Lower lobe of right lung (tissue), 2 donors: ENCODE measurements at regions not wholly inside any gene's neighbourhood (a gene's known extent, or its start where the extent isn't known, plus 50 kb on each side); places are given as distances from the start of the nearest gene placed in this dataset.

ENCODE experiments used
- ATAC-seq, 2 donors: fragments of 200-7000 bp; cut with Tn5 transposase; one replicate each; pipeline ENCODE4 v1.9.1; 2020 to 2022; ENCODE audit warnings: mild to moderate bottlenecking in 2 of 2, moderate library complexity in 2 of 2
- DNase-seq: peaks from one replicate; pipeline ENCODE4 v3.0.0-alpha.2; 2020
- H3K27ac ChIP-seq: fragments of 200-600 bp; one replicate; pipeline ENCODE4 v1.8.0; 2022
- H3K27me3 ChIP-seq: fragments of 200-600 bp; one replicate; pipeline ENCODE4 v1.8.0; 2022; ENCODE audit warnings: low read depth
- H3K36me3 ChIP-seq: fragments of 200-600 bp; one replicate; pipeline ENCODE4 v1.8.0; 2022; ENCODE audit warnings: mild to moderate bottlenecking
- H3K4me1 ChIP-seq: fragments of 200-600 bp; one replicate; pipeline ENCODE4 v1.8.0; 2022
- H3K4me3 ChIP-seq: fragments of 200-600 bp; one replicate; pipeline ENCODE4 v1.8.0; 2022; ENCODE audit warnings: mild to moderate bottlenecking
- H3K9me3 ChIP-seq: fragments of 200-600 bp; one replicate; pipeline ENCODE4 v1.8.0; 2022
- intact Hi-C: fragments of 100-400 bp; cut with DNase I; formaldehyde crosslinking; loops from one replicate; pipeline ENCODE4 v1.11.0; 2022
- TF ChIP-seq, protein P1 (sequence below): fragments of 200-600 bp; IDR thresholded peaks from one replicate; pipeline ENCODE4 v1.8.0; 2022; ENCODE audit warnings: antibody characterized with exemption, mild to moderate bottlenecking
- donor health status: DM: no; HTN: yes; CAD: no; lungs with severe emphysema.

DNA sequence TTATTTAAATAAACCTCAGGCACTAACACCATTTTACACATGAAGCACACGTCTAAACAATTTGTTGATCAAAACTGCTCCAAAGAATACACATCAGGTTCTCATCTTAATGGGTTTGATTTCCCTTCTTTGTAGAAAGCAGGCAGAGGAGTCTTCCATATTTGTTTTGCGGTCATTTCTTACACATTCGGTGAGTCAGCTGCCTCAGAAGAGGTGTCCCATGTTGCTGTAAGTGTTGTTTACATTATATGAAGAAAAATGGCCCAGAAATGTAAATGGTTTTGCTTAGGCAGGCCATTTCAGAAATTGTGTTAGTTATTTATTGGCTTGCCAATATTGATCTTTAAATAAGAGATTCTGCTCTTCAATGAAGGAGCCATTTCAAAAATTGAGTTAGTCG, 325.8 kb downstream of the TENT4A start:
- no peak for ATAC-seq
- Histone ChIP-seq H3K9me3 (no peaks in the 10 kb centered on the region), H3K36me3 (no peaks in the 10 kb centered on the region), H3K27me3 (no peaks in the 10 kb centered on the region), H3K4me1 (no peaks in the 10 kb centered on the region), H3K4me3 (no peak overlapping the region), H3K27ac (no peak overlapping the region)
- TF ChIP-seq, protein P1, sequence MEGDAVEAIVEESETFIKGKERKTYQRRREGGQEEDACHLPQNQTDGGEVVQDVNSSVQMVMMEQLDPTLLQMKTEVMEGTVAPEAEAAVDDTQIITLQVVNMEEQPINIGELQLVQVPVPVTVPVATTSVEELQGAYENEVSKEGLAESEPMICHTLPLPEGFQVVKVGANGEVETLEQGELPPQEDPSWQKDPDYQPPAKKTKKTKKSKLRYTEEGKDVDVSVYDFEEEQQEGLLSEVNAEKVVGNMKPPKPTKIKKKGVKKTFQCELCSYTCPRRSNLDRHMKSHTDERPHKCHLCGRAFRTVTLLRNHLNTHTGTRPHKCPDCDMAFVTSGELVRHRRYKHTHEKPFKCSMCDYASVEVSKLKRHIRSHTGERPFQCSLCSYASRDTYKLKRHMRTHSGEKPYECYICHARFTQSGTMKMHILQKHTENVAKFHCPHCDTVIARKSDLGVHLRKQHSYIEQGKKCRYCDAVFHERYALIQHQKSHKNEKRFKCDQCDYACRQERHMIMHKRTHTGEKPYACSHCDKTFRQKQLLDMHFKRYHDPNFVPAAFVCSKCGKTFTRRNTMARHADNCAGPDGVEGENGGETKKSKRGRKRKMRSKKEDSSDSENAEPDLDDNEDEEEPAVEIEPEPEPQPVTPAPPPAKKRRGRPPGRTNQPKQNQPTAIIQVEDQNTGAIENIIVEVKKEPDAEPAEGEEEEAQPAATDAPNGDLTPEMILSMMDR, result no peak
- intact Hi-C loops, result no loop called here
- DNase-seq, result no peak

DNA sequence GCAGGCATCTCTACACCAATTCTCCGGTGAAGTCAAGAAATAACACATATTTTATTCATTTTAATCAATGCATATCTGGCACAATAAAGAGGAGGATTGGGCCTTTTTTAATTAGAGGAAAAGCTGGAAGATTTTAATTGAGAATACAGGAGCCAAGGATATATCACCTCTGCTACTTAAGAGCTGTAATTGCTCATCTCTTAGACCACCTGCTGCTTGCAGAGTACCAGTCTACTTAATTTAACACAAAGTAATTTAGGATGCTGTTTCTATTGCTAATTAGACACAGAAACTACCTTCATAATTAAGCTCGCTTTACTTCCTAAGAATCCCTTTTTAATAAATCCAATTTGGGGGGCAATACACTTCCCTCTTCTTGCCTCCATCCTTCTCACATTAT, 326.9 kb downstream of the TENT4A start:
- DNase-seq (no peak), ATAC-seq (no peak)
- no peaks in the 10 kb centered on the region for H3K9me3 ChIP-seq
- intact Hi-C loops, result no loop called here
- H3K4me1 ChIP-seq, result no peaks in the 10 kb centered on the region
- H3K4me3 ChIP-seq, result no peak overlapping the region
- H3K27me3 ChIP-seq, result no peaks in the 10 kb centered on the region
- TF ChIP-seq, protein P1, result no peak
- no peak overlapping the region for H3K27ac ChIP-seq
- no peaks in the 10 kb centered on the region for H3K36me3 ChIP-seq

DNA sequence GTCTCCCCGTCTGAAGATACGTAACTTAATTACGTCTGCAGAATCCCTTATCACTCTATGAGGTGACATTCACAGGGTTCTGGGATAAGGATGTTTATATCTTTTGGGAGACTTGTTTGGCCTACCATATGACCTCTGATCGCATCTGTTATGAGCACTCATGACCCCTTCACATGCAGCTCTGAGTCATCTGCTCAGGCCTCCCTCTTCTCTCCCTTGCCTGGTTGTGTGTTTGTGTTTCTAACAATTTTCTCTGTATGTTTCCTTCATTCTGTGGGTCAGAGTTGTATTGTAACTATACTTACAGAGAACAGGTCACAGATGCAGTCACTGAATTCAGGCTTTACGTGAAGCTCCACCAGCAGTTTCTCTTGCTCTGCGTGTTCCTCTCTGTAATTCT, 330.6 kb downstream of the TENT4A start:
- Histone ChIP-seq H3K27me3 (no peaks in the 10 kb centered on the region), H3K36me3 (no peaks in the 10 kb centered on the region), H3K27ac (no peak overlapping the region), H3K4me3 (no peak overlapping the region), H3K9me3 (no peaks in the 10 kb centered on the region), H3K4me1 (no peaks in the 10 kb centered on the region)
- TF ChIP-seq, protein P1, result no peak
- DNase-seq (no peak), ATAC-seq (no peak)
- intact Hi-C loops, result no loop called here

DNA sequence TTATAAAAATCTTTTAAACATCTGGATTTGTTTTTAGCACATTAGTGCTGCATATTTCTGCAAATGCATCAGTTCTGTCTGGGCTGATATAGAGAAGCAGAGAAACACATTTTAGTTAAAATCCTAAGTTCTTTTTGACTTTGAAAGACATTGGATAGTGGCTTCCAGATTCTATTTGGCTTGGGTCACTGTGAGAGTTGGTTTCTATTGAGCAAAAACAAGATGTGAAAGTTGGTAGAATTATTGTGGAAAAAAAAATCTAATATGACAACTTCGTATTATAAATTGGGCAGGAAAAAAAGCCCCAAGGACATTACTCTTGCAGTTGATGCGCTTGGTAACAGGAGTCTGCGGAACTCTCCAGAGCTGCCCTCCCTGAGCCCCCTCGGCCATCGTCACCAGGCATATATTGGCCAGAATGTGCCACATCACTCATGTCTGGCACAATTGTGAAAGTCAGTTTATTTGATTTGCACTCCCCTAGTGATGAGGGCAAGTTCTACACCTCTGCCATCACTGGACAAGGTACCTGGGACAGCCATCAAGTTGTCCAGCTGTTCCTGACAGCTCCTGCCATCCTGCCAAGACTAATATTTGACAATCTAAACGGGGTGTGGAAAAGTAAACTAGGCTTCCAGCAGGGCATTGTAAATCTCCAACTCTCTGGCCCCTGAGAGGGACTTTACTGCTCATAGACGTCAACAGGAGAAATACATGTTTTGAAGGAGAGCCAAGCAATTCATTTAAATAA, 334.5 kb downstream of the TENT4A start:
- intact Hi-C loops, result no loop called here
- Histone ChIP-seq H3K36me3 (no peaks in the 10 kb centered on the region), H3K27me3 (no peaks in the 10 kb centered on the region), H3K9me3 (no peaks in the 10 kb centered on the region), H3K4me1 (no peaks in the 10 kb centered on the region), H3K27ac (no peak overlapping the region), H3K4me3 (no peak overlapping the region)
- DNase-seq (no peak), ATAC-seq (no peak)
- TF ChIP-seq, protein P1, result no peak

DNA sequence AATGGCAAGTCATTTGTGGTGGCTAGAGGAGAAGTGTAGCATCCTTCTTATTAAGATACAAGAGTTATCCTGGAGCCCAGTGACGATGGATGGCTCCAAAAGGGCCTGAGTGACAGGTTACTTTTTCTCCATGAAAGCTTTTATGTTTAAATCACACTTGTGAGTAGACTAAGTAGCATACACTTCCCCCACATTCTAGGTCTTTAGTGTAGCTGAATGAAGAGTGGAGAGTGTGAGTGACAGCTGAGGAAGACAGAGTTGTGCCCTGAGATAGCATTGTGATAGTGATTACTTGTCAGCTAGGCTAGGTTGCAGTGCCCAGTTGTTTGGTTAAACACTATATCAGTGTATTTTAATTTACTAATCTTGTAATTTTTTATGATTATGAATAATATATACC, 337.8 kb downstream of the TENT4A start:
- no peaks in the 10 kb centered on the region for H3K36me3 ChIP-seq
- ATAC-seq (no peak), DNase-seq (no peak)
- intact Hi-C loops, result no loop called here
- no peaks in the 10 kb centered on the region for H3K4me1 ChIP-seq
- H3K9me3 ChIP-seq, result no peaks in the 10 kb centered on the region
- H3K27ac ChIP-seq, result no peak overlapping the region
- no peak overlapping the region for H3K4me3 ChIP-seq
- H3K27me3 ChIP-seq, result no peaks in the 10 kb centered on the region
- TF ChIP-seq, protein P1, result no peak
